GM23338 (cell line): ENCODE measurements at regions not wholly inside any gene's neighbourhood (a gene's known extent, or its start where the extent isn't known, plus 50 kb on each side); places are given as distances from the start of the nearest gene placed in this dataset.

ENCODE experiments used
- ATAC-seq: fragments of 200-7000 bp; cut with Tn5 transposase; 3 replicates; pipeline ENCODE4 v1.9.1; 2020
- DNase-seq: peaks from one replicate; pipeline ENCODE4 v3.0.0-alpha.2; 2015; ENCODE audit warnings: low spot score
- H2AFZ ChIP-seq: fragments of 200-600 bp; sonication (generic); 2 replicates; pipeline ENCODE4 v1.8.0; 2016; ENCODE audit warnings: antibody characterized with exemption, mild to moderate bottlenecking, moderate library complexity
- H3F3A ChIP-seq: fragments of 200-600 bp; sonication (generic); replicated peaks from 2 replicates; pipeline ENCODE4 v1.8.0; 2017; ENCODE audit warnings: antibody characterized with exemption, mixed run types, low read depth
- H3K27ac ChIP-seq: fragments of 200-600 bp; sonication (generic); 2 replicates; pipeline ENCODE4 v1.6.1; 2016; ENCODE audit warnings: low read depth
- H3K27me3 ChIP-seq: fragments of 200-600 bp; sonication (generic); 2 replicates; pipeline ENCODE4 v1.8.0; 2016; ENCODE audit warnings: mild to moderate bottlenecking, mixed run types, moderate library complexity; ENCODE audit not compliant: insufficient read depth
- H3K36me3 ChIP-seq: fragments of 200-600 bp; sonication (generic); 2 replicates; pipeline ENCODE4 v1.8.0; 2016; ENCODE audit warnings: mild to moderate bottlenecking; ENCODE audit not compliant: insufficient read depth
- H3K4me1 ChIP-seq: fragments of 200-600 bp; sonication (generic); 2 replicates; pipeline ENCODE4 v1.8.0; 2016; ENCODE audit warnings: mild to moderate bottlenecking, moderate library complexity; ENCODE audit not compliant: insufficient read depth
- H3K4me2 ChIP-seq: fragments of 200-600 bp; sonication (generic); 2 replicates; pipeline ENCODE4 v1.7.1; 2017; ENCODE audit warnings: mixed run types
- H3K4me3 ChIP-seq: fragments of 200-600 bp; sonication (generic); 2 replicates; pipeline ENCODE4 v1.6.1; 2016; ENCODE audit warnings: mixed run types
- H3K79me2 ChIP-seq: fragments of 200-600 bp; sonication (generic); replicated peaks from 2 replicates; pipeline ENCODE4 v1.8.0; 2017; ENCODE audit warnings: mild to moderate bottlenecking; ENCODE audit not compliant: insufficient read depth
- H3K9me2 ChIP-seq: fragments of 200-600 bp; sonication (generic); 2 replicates; pipeline ENCODE4 v1.8.0; 2017; ENCODE audit not compliant: insufficient read depth
- H4K20me1 ChIP-seq: fragments of 200-600 bp; sonication (generic); replicated peaks from 2 replicates; pipeline ENCODE4 v1.8.0; 2017; ENCODE audit warnings: mild to moderate bottlenecking; ENCODE audit not compliant: insufficient read depth
- H3K27ac Mint-ChIP-seq: 2 replicates; pipeline ENCODE4 v1.8.0; 2020; ENCODE audit warnings: inconsistent platforms, mild to moderate bottlenecking, moderate library complexity, mixed read lengths
- H3K27me3 Mint-ChIP-seq: 3 replicates; pipeline ENCODE4 v1.8.0; 2022; ENCODE audit warnings: low read depth, mild to moderate bottlenecking, moderate library complexity, mixed read lengths, inconsistent platforms; ENCODE audit not compliant: insufficient read depth, poor library complexity
- H3K36me3 Mint-ChIP-seq: 3 replicates; pipeline ENCODE4 v1.8.0; 2021; ENCODE audit warnings: low read depth, mild to moderate bottlenecking, inconsistent platforms, moderate library complexity, mixed read lengths
- H3K4me1 Mint-ChIP-seq: 3 replicates; pipeline ENCODE4 v1.8.0; 2020; ENCODE audit warnings: mild to moderate bottlenecking, inconsistent platforms, mixed read lengths
- H3K4me3 Mint-ChIP-seq: 3 replicates; pipeline ENCODE4 v1.8.0; 2021; ENCODE audit warnings: moderate library complexity, mild to moderate bottlenecking, inconsistent platforms, mixed read lengths
- H3K9me3 Mint-ChIP-seq: 3 replicates; pipeline ENCODE4 v1.8.0; 2020; ENCODE audit warnings: moderate library complexity, mild to moderate bottlenecking, inconsistent platforms, mixed read lengths
- CREB1 ChIP-seq: fragments of 250-450 bp; sonication (Bioruptor Pico); IDR thresholded peaks from 2 replicates; pipeline ENCODE4 v1.5.0; 2020; ENCODE audit warnings: low read depth, mild to moderate bottlenecking, moderate library complexity
- CTCF ChIP-seq, 2 experiments: fragments of 200-600 bp in 1 of 2; sonication (generic) in 1 of 2; conservative IDR thresholded peaks; 2 replicates each; pipeline versions ENCODE4 v1.5.1 to v1.6.1; 2016 to 2017; ENCODE audit warnings: antibody characterized with exemption in 2 of 2, low read depth in 2 of 2, mild to moderate bottlenecking in 2 of 2, moderate library complexity in 1 of 2
- ETS1 ChIP-seq: IDR thresholded peaks from 2 replicates; pipeline ENCODE4 v1.6.1; 2016; ENCODE audit warnings: antibody characterized with exemption
- EZH2 ChIP-seq: fragments of 200-600 bp; sonication (generic); IDR thresholded peaks from one replicate; pipeline ENCODE4 v1.8.0; 2017; ENCODE audit warnings: antibody characterized with exemption, mild to moderate bottlenecking, low read depth; ENCODE audit not compliant: unreplicated experiment
- EZH2phosphoT487 ChIP-seq: fragments of 200-600 bp; sonication (generic); IDR thresholded peaks from one replicate; pipeline ENCODE4 v1.8.1; 2018; ENCODE audit warnings: antibody characterized with exemption; ENCODE audit not compliant: unreplicated experiment
- JUNB ChIP-seq: IDR thresholded peaks from one replicate; pipeline ENCODE4 v1.6.1; 2016; ENCODE audit warnings: antibody characterized with exemption; ENCODE audit not compliant: unreplicated experiment
- NANOG ChIP-seq: IDR thresholded peaks from 2 replicates; pipeline ENCODE4 v1.6.1; 2016; ENCODE audit warnings: antibody characterized with exemption, borderline replicate concordance
- POLR2AphosphoS5 ChIP-seq: IDR thresholded peaks from 2 replicates; pipeline ENCODE4 v1.6.1; 2016; ENCODE audit warnings: antibody characterized with exemption, low read depth
- REST ChIP-seq: IDR thresholded peaks from one replicate; pipeline ENCODE4 v1.6.1; 2018; ENCODE audit warnings: antibody characterized with exemption; ENCODE audit not compliant: unreplicated experiment
- STAT1 ChIP-seq: IDR thresholded peaks from one replicate; pipeline ENCODE4 v1.6.1; 2016; ENCODE audit warnings: antibody characterized with exemption; ENCODE audit not compliant: unreplicated experiment
- ZNF114 ChIP-seq: fragments of 250-450 bp; sonication (Bioruptor Pico); IDR thresholded peaks from 2 replicates; pipeline ENCODE4 v1.5.0; 2020; ENCODE audit warnings: mild to moderate bottlenecking, moderate library complexity

- no peaks in the 10 kb centered on the region for H3K4me1 Mint-ChIP-seq
- H2AFZ ChIP-seq = no peak overlapping the region
- DNase-seq = no peak
- H3K9me3 Mint-ChIP-seq = no peaks in the 10 kb centered on the region
- no peaks in the 10 kb centered on the region for H3K79me2 ChIP-seq
- H3K4me1 ChIP-seq = no peaks in the 10 kb centered on the region
- no peak overlapping the region for H3K4me3 Mint-ChIP-seq
- H3K27ac Mint-ChIP-seq = no peak overlapping the region
- no peak for ATAC-seq
- H3K36me3 ChIP-seq = no peaks in the 10 kb centered on the region
- no peak overlapping the region for H3K27ac ChIP-seq
- no peaks in the 10 kb centered on the region for H3F3A ChIP-seq
- no peak overlapping the region for H3K4me2 ChIP-seq
- no peaks in the 10 kb centered on the region for H3K27me3 Mint-ChIP-seq
- H3K4me3 ChIP-seq = no peak overlapping the region
- H3K27me3 ChIP-seq = no peaks in the 10 kb centered on the region
- TF ChIP-seq CTCF (conservative IDR thresholded peaks at IDR 0.05; ENCODE audit: low read depth in 2 of 2) (no peak), JUNB (no peak), STAT1 (no peak), EZH2 (no peak)
- H4K20me1 ChIP-seq = no peaks in the 10 kb centered on the region
- H3K9me2 ChIP-seq = no peaks in the 10 kb centered on the region
- H3K36me3 Mint-ChIP-seq = no peaks in the 10 kb centered on the region
Measured at GRCh38 chr12:84415946-84416345, 496.7 kb downstream of the SLC6A15 start.

- H3K27ac Mint-ChIP-seq = no peak overlapping the region
- Histone ChIP-seq H2AFZ (no peak overlapping the region), H3K9me2 (no peaks in the 10 kb centered on the region), H4K20me1 (no peaks in the 10 kb centered on the region), H3K4me3 (no peak overlapping the region), H3K4me2 (no peak overlapping the region), H3K79me2 (no peaks in the 10 kb centered on the region), H3K27ac (no peak overlapping the region), H3F3A (no peaks in the 10 kb centered on the region), H3K27me3 (no peaks in the 10 kb centered on the region), H3K4me1 (no peaks in the 10 kb centered on the region), H3K36me3 (no peaks in the 10 kb centered on the region)
- H3K9me3 Mint-ChIP-seq = no peaks in the 10 kb centered on the region
- H3K4me3 Mint-ChIP-seq = no peak overlapping the region
- H3K36me3 Mint-ChIP-seq = no peaks in the 10 kb centered on the region
- ATAC-seq (no peak), DNase-seq (no peak)
- H3K4me1 Mint-ChIP-seq = no peaks in the 10 kb centered on the region
- H3K27me3 Mint-ChIP-seq = no peaks in the 10 kb centered on the region
- no peak for TF ChIP-seq EZH2phosphoT487
- no peak for TF ChIP-seq EZH2
- no peak for TF ChIP-seq REST
- no peak for TF ChIP-seq ETS1
- TF ChIP-seq STAT1 = no peak
- TF ChIP-seq POLR2AphosphoS5 = no peak
- TF ChIP-seq JUNB = no peak
- no peak for TF ChIP-seq CREB1 (CRISPR knock-in tag)
- TF ChIP-seq ZNF114 (CRISPR knock-in tag) = no peak
- TF ChIP-seq CTCF (conservative IDR thresholded peaks at IDR 0.05; ENCODE audit: low read depth in 2 of 2) = no peak
- TF ChIP-seq NANOG = no peak
Measured at GRCh38 chr12:84413656-84414055, 498.9 kb downstream of the SLC6A15 start.
